Nephron progenitor cell (in vitro differentiated cells): ENCODE measurements at regions not wholly inside any gene's neighbourhood (a gene's known extent, or its start where the extent isn't known, plus 50 kb on each side); places are given as distances from the start of the nearest gene placed in this dataset.
"Not testable (repeated sequence)": the region's sequence is repeated elsewhere in the genome, so short reads cannot be mapped to it uniquely, and the experiment has no call there.

Experiments
- DNase-seq: peaks from one replicate; pipeline ENCODE4 v3.0.0; 2021
- H3K27ac Mint-ChIP-seq: 2 replicates; pipeline ENCODE4 v1.8.0; 2021; ENCODE audit warnings: mild to moderate bottlenecking, moderate library complexity, mixed read lengths
- H3K27me3 Mint-ChIP-seq: 2 replicates; pipeline ENCODE4 v1.8.0; 2021; ENCODE audit warnings: mild to moderate bottlenecking, low read depth, mixed read lengths; ENCODE audit not compliant: poor library complexity
- H3K36me3 Mint-ChIP-seq: 2 replicates; pipeline ENCODE4 v1.8.0; 2021; ENCODE audit warnings: low read depth, mixed read lengths
- H3K4me1 Mint-ChIP-seq: 2 replicates; pipeline ENCODE4 v1.8.0; 2021; ENCODE audit warnings: mixed read lengths
- H3K4me3 Mint-ChIP-seq: 2 replicates; pipeline ENCODE4 v1.8.0; 2021; ENCODE audit warnings: mild to moderate bottlenecking, moderate library complexity, mixed read lengths
- H3K9me3 Mint-ChIP-seq: 2 replicates; pipeline ENCODE4 v1.8.0; 2021; ENCODE audit warnings: mild to moderate bottlenecking, moderate library complexity, mixed read lengths
- CTCF ChIP-seq: fragments of 200-600 bp; sonication (generic); IDR thresholded peaks from 2 replicates; pipeline ENCODE4 v1.5.0; 2021; ENCODE audit warnings: antibody characterized with exemption

- Mint-ChIP-seq H3K36me3 (peaks cover 5% of the 10 kb centered on the region), H3K9me3 (peaks cover 27% of the 10 kb centered on the region), H3K4me3 (no peak overlapping the region), H3K4me1 (peaks cover 8% of the 10 kb centered on the region), H3K27me3 (peaks cover 4% of the 10 kb centered on the region), H3K27ac (no peak overlapping the region)
- no peak for TF ChIP-seq CTCF
- no peak for DNase-seq
Measured at GRCh38 chr9:85079349-85079748, 409.8 kb downstream of the NTRK2 start.

- no peak for TF ChIP-seq CTCF
- H3K27me3 Mint-ChIP-seq = peaks cover 4% of the 10 kb centered on the region
- H3K36me3 Mint-ChIP-seq = peaks cover 5% of the 10 kb centered on the region
- H3K27ac Mint-ChIP-seq = no peak overlapping the region
- peaks cover 24% of the 10 kb centered on the region for H3K9me3 Mint-ChIP-seq
- H3K4me1 Mint-ChIP-seq = peaks cover 8% of the 10 kb centered on the region
- no peak overlapping the region for H3K4me3 Mint-ChIP-seq
- no peak for DNase-seq
Measured at GRCh38 chr9:85077944-85078343, 408.4 kb downstream of the NTRK2 start.

- H3K4me3 Mint-ChIP-seq, H3K27me3 Mint-ChIP-seq, H3K4me1 Mint-ChIP-seq, H3K36me3 Mint-ChIP-seq, DNase-seq, H3K27ac Mint-ChIP-seq: not testable (repeated sequence)
- peaks cover 22% of the 10 kb centered on the region for H3K9me3 Mint-ChIP-seq
Measured at GRCh38 chr9:85077146-85077545, 407.6 kb downstream of the NTRK2 start.
